ENCODE measurements at regions not wholly inside any gene's neighbourhood (a gene's known extent, or its start where the extent isn't known, plus 50 kb on each side); places are given as distances from the start of the nearest gene placed in this dataset.

DNA sequence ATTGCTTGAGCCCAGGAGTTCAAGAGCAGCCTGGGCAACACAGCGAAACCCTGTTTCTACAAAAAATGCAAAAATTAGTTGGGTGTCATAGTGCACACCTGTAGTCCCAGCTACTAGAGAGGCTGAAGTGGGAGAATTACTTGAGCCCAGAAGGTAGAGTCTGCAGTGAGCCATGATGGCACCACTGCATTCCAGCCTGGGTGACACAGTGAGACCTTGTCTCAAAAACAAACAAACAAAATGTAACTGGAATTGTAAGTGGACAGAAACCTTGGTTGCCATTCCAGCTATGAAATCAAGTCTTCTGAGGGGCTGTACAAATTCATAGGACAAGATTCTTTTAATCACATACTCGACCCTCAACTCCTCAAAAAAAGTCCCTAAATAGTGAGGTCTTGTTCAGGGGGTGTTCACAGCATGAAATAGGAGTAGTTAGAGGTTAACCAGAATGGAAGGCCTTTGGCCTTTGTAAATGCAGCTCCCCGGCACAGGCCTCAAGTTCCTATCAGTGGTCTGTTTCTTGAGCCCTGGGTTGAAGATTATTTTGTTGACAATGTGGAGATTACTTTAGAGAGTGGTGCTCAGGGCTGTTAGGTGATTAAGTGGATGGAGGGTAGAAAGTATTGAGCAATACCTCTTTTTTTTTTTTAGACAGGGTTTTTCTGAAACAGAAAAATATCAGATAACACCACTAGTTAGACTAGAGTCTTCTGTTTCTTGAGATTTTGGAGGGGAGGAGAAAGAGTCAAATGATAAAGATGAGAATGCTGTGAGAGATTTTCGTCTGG, 138.7 kb upstream of the ZNF648 start (continued):
- no peak for TF ChIP-seq ZNF184 (CRISPR knock-in tag; IDR thresholded peaks at IDR 0.05)
- no peak for TF ChIP-seq BRF1 (IDR thresholded peaks at IDR 0.05; ENCODE audit: borderline replicate concordance, extremely low read depth, insufficient read length)
- TF ChIP-seq ZFP36 (IDR thresholded peaks at IDR 0.05; ENCODE audit: low read depth, low read length, partially characterized antibody) = no peak
- TF ChIP-seq ZSCAN29 (IDR thresholded peaks at IDR 0.05) = no peak
- TF ChIP-seq ZNF165 (CRISPR knock-in tag; IDR thresholded peaks at IDR 0.05; ENCODE audit: borderline replicate concordance) = no peak
- TF ChIP-seq OTX1 (CRISPR knock-in tag; IDR thresholded peaks at IDR 0.05) = no peak
- TF ChIP-seq SAP30 (IDR thresholded peaks at IDR 0.05; ENCODE audit: borderline replicate concordance, insufficient read depth, low read depth, low read length, poor library complexity, severe bottlenecking) = no peak
- TF ChIP-seq SAFB (IDR thresholded peaks at IDR 0.05; ENCODE audit: borderline replicate concordance, low read depth, low read length) = no peak
- no peak for TF ChIP-seq SLC30A9 (CRISPR knock-in tag; IDR thresholded peaks at IDR 0.05)
- TF ChIP-seq MAFK (IDR thresholded peaks at IDR 0.05; ENCODE audit: low read length) = no peak
- TF ChIP-seq, protein P1, sequence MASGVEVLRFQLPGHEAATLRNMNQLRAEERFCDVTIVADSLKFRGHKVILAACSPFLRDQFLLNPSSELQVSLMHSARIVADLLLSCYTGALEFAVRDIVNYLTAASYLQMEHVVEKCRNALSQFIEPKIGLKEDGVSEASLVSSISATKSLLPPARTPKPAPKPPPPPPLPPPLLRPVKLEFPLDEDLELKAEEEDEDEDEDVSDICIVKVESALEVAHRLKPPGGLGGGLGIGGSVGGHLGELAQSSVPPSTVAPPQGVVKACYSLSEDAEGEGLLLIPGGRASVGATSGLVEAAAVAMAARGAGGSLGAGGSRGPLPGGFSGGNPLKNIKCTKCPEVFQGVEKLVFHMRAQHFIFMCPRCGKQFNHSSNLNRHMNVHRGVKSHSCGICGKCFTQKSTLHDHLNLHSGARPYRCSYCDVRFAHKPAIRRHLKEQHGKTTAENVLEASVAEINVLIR (CRISPR knock-in tag; IDR thresholded peaks at IDR 0.05) = no peak
- peak; percentile 88 for TF ChIP-seq ARID3A (IDR thresholded peaks at IDR 0.05; ENCODE audit: borderline replicate concordance, low read depth, low read length)
- TF ChIP-seq, protein P2, sequence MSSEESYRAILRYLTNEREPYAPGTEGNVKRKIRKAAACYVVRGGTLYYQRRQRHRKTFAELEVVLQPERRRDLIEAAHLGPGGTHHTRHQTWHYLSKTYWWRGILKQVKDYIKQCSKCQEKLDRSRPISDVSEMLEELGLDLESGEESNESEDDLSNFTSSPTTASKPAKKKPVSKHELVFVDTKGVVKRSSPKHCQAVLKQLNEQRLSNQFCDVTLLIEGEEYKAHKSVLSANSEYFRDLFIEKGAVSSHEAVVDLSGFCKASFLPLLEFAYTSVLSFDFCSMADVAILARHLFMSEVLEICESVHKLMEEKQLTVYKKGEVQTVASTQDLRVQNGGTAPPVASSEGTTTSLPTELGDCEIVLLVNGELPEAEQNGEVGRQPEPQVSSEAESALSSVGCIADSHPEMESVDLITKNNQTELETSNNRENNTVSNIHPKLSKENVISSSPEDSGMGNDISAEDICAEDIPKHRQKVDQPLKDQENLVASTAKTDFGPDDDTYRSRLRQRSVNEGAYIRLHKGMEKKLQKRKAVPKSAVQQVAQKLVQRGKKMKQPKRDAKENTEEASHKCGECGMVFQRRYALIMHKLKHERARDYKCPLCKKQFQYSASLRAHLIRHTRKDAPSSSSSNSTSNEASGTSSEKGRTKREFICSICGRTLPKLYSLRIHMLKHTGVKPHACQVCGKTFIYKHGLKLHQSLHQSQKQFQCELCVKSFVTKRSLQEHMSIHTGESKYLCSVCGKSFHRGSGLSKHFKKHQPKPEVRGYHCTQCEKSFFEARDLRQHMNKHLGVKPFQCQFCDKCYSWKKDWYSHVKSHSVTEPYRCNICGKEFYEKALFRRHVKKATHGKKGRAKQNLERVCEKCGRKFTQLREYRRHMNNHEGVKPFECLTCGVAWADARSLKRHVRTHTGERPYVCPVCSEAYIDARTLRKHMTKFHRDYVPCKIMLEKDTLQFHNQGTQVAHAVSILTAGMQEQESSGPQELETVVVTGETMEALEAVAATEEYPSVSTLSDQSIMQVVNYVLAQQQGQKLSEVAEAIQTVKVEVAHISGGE (CRISPR knock-in tag; IDR thresholded peaks at IDR 0.05) = peak in 1 of 3 experiments; percentile 64; a peak in 2 of 6 replicates
- no peak for TF ChIP-seq BACH1 (tag; IDR thresholded peaks at IDR 0.05)
- TF ChIP-seq ZBTB17 (CRISPR knock-in tag; IDR thresholded peaks at IDR 0.05) = no peak
- TF ChIP-seq MXI1 (IDR thresholded peaks at IDR 0.05; ENCODE audit: low read depth, low read length) = no peak
- peak; percentile 88 for TF ChIP-seq EP300 (IDR thresholded peaks at IDR 0.05; ENCODE audit: low read length)
- TF ChIP-seq FUS (optimal IDR thresholded peaks at IDR 0.05; ENCODE audit: low read depth, low read length) = no peak
- TF ChIP-seq MAZ (CRISPR knock-in tag; conservative IDR thresholded peaks at IDR 0.05 in 1 of 2, IDR thresholded peaks at IDR 0.05 in 1 of 2) = peak; percentile 23 to 46; a peak in 2 of 4 replicates
- TF ChIP-seq SIRT6 (IDR thresholded peaks at IDR 0.05; ENCODE audit: low read depth, low read length) = no peak
- no peak for TF ChIP-seq ZNF212 (CRISPR knock-in tag; IDR thresholded peaks at IDR 0.05)
- TF ChIP-seq ZNF586 (CRISPR knock-in tag; conservative IDR thresholded peaks at IDR 0.05) = no peak

Measured in K562 (cell line).